Uterus (tissue), 2 donors: ENCODE measurements at regions not wholly inside any gene's neighbourhood (a gene's known extent, or its start where the extent isn't known, plus 50 kb on each side); places are given as distances from the start of the nearest gene placed in this dataset.

Source experiments
- POLR2A ChIP-seq, 2 donors: fragments of 450-650 bp; IDR thresholded peaks; one replicate each; pipeline ENCODE4 v1.6.1; 2016; ENCODE audit warnings: antibody characterized with exemption in 2 of 2, mild to moderate bottlenecking in 1 of 2, moderate library complexity in 1 of 2
- TF ChIP-seq, protein P1 (sequence below), 4 experiments: fragments of 200-600 bp in 2 of 4; fragments of 450-650 bp in 2 of 4; sonication (generic) in 2 of 4; IDR thresholded peaks; one replicate each; pipeline ENCODE4 v1.5.1; 2016 to 2019; ENCODE audit warnings: antibody characterized with exemption in 4 of 4, mild to moderate bottlenecking in 2 of 4, moderate library complexity in 1 of 4

DNA sequence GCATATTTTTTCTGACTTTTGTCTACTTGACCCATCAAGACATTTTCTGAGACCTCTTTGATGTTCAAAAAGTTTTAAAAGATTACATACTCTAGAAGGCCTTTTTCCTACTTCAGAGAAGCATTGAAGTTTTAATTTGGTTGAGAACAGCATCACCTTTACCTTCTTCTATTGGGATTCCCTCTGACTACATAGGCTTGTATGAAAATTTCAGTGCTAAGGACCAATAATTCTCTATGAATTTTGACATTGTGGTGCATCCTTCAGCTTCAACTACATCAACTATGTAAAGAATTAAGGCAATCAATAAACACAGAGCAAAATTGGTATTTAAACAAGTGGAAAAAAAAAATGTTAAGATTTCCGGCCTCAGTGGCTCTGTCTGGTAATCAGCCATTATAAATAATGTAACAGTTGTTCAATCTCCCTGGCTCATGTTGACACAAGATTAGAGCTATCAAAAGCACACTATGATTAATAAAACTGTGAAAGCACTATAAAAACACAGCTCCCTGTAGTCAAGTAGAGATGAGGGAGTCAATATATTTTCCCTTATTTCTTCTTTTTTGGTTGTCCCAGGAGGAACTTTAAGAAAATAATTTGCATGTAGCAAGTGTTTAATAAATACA, 627.0 kb upstream of the SYT4 start:
- TF ChIP-seq, protein P1, sequence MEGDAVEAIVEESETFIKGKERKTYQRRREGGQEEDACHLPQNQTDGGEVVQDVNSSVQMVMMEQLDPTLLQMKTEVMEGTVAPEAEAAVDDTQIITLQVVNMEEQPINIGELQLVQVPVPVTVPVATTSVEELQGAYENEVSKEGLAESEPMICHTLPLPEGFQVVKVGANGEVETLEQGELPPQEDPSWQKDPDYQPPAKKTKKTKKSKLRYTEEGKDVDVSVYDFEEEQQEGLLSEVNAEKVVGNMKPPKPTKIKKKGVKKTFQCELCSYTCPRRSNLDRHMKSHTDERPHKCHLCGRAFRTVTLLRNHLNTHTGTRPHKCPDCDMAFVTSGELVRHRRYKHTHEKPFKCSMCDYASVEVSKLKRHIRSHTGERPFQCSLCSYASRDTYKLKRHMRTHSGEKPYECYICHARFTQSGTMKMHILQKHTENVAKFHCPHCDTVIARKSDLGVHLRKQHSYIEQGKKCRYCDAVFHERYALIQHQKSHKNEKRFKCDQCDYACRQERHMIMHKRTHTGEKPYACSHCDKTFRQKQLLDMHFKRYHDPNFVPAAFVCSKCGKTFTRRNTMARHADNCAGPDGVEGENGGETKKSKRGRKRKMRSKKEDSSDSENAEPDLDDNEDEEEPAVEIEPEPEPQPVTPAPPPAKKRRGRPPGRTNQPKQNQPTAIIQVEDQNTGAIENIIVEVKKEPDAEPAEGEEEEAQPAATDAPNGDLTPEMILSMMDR (IDR thresholded peaks at IDR 0.05), result no peak
- no peak for TF ChIP-seq POLR2A (IDR thresholded peaks at IDR 0.05)
